Spleen (tissue), 11 donors: ENCODE measurements at regions not wholly inside any gene's neighbourhood (a gene's known extent, or its start where the extent isn't known, plus 50 kb on each side); places are given as distances from the start of the nearest gene placed in this dataset.

Source experiments
- DNase-seq: peaks from one replicate; pipeline ENCODE4 v3.0.0-alpha.2; 2020
- H3K27ac ChIP-seq, 8 donors: fragments of 200-600 bp; sonication (generic) in 7 of 8; 1 replicate in 4 of 8; 2 replicates in 4 of 8; pipeline versions ENCODE4 v1.5.0 to v1.8.0; 2016 to 2021; ENCODE audit warnings: inconsistent platforms in 4 of 8, mild to moderate bottlenecking in 4 of 8, moderate library complexity in 1 of 8
- H3K27me3 ChIP-seq, 7 donors: fragments of 200-600 bp; sonication (generic) in 6 of 7; replicated peaks in 1 of 7; 1 replicate in 4 of 7; 2 replicates in 3 of 7; pipeline versions ENCODE4 v1.5.0 to v1.8.0; 2016 to 2021; ENCODE audit warnings: inconsistent platforms in 3 of 7, mild to moderate bottlenecking in 1 of 7
- H3K36me3 ChIP-seq, 6 donors: fragments of 200-600 bp; sonication (generic) in 5 of 6; 1 replicate in 4 of 6; 2 replicates in 2 of 6; pipeline versions ENCODE4 v1.5.0 to v1.8.0; 2016 to 2021; ENCODE audit warnings: inconsistent platforms in 2 of 6
- H3K4me1 ChIP-seq, 6 donors: fragments of 200-600 bp; sonication (generic) in 5 of 6; 1 replicate in 3 of 6; 2 replicates in 3 of 6; pipeline versions ENCODE4 v1.5.0 to v1.8.0; 2016 to 2021; ENCODE audit warnings: inconsistent platforms in 3 of 6
- H3K4me3 ChIP-seq, 8 donors: fragments of 200-600 bp; sonication (generic) in 7 of 8; 1 replicate in 4 of 8; 2 replicates in 4 of 8; pipeline versions ENCODE4 v1.5.0 to v1.8.0; 2016 to 2021; ENCODE audit warnings: inconsistent platforms in 4 of 8, mild to moderate bottlenecking in 4 of 8, moderate library complexity in 2 of 8
- H3K9me3 ChIP-seq, 8 donors: fragments of 200-600 bp; sonication (generic) in 7 of 8; 1 replicate in 4 of 8; 2 replicates in 4 of 8; pipeline versions ENCODE4 v1.5.0 to v1.8.0; 2016 to 2021; ENCODE audit warnings: inconsistent platforms in 4 of 8
- POLR2A ChIP-seq, 3 donors: fragments of 450-650 bp; IDR thresholded peaks; one replicate each; pipeline ENCODE4 v1.5.1; 2017; ENCODE audit warnings: antibody characterized with exemption in 3 of 3, mild to moderate bottlenecking in 1 of 3
- POLR2AphosphoS5 ChIP-seq, 3 donors: sonication (generic); formaldehyde crosslinking; IDR thresholded peaks; one replicate each; pipeline ENCODE4 v1.5.1; 2017; ENCODE audit warnings: antibody characterized with exemption in 3 of 3
- WGBS, 5 donors: extraction: QIAGEN DNeasy Blood & Tissue Kit in 3 of 5; methylation state at CpG; one replicate each; pipeline versions ENCODE4 v1.1.5 to v1.1.7; 2013 to 2018; 5-methylcytosine and 5-hydroxymethylcytosine counted together
- intact Hi-C: fragments of 100-400 bp; cut with DNase I; formaldehyde crosslinking; loops from one replicate; pipeline ENCODE4 v1.15.0; 2023; ENCODE audit warnings: low total_unique reads
- TF ChIP-seq, protein P1 (sequence below), 11 experiments: fragments of 200-600 bp in 7 of 11; fragments of 450-650 bp in 4 of 11; sonication (generic) in 4 of 11; IDR thresholded peaks in 8 of 11; conservative IDR thresholded peaks in 3 of 11; 1 replicate in 7 of 11; 2 replicates in 4 of 11; pipeline versions ENCODE4 v1.4.0 to v1.8.0; 2016 to 2021; ENCODE audit warnings: antibody characterized with exemption in 11 of 11, inconsistent platforms in 4 of 11, mild to moderate bottlenecking in 1 of 11
- donor health status: healthy with polysubstance abuse.
- donor health status: DM: no; HTN: no; CAD: no; lungs with moderate emphysema.
- donor health status: DM: no; HTN: no; CAD: no.
- donor health status: Bipolar disorder and iron deficiency.
- donor health status: healthy.
- donor health status: DM: no; HTN: no; CAD: no.
- donor health status: DM: yes; HTN: yes; CAD: no.

DNA sequence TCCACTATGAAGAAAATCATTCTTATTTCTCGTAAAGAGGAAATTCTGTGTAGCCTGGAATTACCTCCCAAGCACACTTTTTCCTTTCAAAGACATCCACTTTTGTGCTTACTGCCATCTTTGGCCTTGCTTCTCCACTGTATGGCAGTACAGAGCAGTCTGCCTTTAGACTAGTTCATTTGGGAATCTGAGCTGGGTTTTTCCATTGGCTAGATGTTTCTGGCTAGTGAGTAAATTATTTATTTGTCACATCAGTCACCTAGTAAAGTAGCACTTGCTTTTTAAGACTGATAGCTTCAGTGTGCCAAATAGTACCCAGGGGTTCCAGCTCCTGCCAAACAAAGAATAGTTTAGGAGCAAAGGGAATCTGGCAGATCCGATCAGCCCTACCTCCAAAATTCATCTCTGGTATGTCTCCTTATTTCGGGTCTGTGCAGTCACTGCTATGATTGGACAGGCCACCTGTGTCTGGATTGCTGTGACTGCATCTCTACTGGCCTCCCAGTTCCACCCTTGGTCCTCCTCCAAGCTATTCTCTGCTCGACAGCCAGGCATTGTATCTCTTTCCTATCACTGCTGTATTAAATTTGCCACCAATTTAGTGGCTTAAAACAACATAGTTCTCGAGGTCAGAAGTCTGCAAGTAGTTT, 97.6 kb downstream of the NUDT12 start:
- 78 to 88% (median 85%) methylated on average over 5 of the region's 5 CpGs for WGBS, 5 donors
- no peak overlapping the region for H3K27ac ChIP-seq
- no peaks in the 10 kb centered on the region for H3K4me1 ChIP-seq
- intact Hi-C loops, result no loop called here
- H3K9me3 ChIP-seq, result no peaks in the 10 kb centered on the region
- H3K27me3 ChIP-seq, result no peaks in the 10 kb centered on the region
- H3K4me3 ChIP-seq, result no peak overlapping the region
- no peak for DNase-seq
- H3K36me3 ChIP-seq, result no peaks in the 10 kb centered on the region
- TF ChIP-seq, protein P1, sequence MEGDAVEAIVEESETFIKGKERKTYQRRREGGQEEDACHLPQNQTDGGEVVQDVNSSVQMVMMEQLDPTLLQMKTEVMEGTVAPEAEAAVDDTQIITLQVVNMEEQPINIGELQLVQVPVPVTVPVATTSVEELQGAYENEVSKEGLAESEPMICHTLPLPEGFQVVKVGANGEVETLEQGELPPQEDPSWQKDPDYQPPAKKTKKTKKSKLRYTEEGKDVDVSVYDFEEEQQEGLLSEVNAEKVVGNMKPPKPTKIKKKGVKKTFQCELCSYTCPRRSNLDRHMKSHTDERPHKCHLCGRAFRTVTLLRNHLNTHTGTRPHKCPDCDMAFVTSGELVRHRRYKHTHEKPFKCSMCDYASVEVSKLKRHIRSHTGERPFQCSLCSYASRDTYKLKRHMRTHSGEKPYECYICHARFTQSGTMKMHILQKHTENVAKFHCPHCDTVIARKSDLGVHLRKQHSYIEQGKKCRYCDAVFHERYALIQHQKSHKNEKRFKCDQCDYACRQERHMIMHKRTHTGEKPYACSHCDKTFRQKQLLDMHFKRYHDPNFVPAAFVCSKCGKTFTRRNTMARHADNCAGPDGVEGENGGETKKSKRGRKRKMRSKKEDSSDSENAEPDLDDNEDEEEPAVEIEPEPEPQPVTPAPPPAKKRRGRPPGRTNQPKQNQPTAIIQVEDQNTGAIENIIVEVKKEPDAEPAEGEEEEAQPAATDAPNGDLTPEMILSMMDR (IDR thresholded peaks at IDR 0.05 in 8 of 11, conservative IDR thresholded peaks at IDR 0.05 in 3 of 11), result no peak
- TF ChIP-seq POLR2A (IDR thresholded peaks at IDR 0.05) (no peak), POLR2AphosphoS5 (IDR thresholded peaks at IDR 0.05) (no peak)

DNA sequence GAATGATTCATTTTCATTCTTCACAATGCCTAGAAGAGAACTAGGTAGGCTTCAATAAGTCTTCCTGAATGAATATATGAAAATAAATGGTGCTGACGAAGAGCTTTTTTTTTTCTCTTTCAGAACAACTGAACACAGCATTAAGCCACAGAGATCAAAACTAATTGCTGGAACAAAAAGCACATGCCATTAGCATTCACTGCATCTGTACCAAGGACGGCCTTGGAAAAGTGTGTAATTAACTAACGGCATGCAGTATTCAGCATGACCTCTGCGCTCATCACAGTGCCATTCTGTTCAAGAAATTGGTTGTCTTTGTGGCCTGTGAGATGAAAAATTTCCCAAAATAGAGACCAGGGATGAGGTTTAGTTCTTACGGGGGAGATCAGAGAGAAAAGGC, 99.3 kb downstream of the NUDT12 start:
- no peaks in the 10 kb centered on the region for H3K9me3 ChIP-seq
- intact Hi-C loops, result no loop called here
- H3K4me1 ChIP-seq, result no peaks in the 10 kb centered on the region
- TF ChIP-seq POLR2AphosphoS5 (IDR thresholded peaks at IDR 0.05) (no peak), POLR2A (IDR thresholded peaks at IDR 0.05) (no peak)
- TF ChIP-seq, protein P1 (IDR thresholded peaks at IDR 0.05 in 8 of 11, conservative IDR thresholded peaks at IDR 0.05 in 3 of 11), result no peak
- WGBS, 5 donors, result 87 to 96% (median 92%) methylated on average over 5 of the region's 5 CpGs
- H3K27ac ChIP-seq, result no peak overlapping the region
- H3K4me3 ChIP-seq, result no peak overlapping the region
- H3K27me3 ChIP-seq, result no peaks in the 10 kb centered on the region
- H3K36me3 ChIP-seq, result no peaks in the 10 kb centered on the region
- no peak for DNase-seq

DNA sequence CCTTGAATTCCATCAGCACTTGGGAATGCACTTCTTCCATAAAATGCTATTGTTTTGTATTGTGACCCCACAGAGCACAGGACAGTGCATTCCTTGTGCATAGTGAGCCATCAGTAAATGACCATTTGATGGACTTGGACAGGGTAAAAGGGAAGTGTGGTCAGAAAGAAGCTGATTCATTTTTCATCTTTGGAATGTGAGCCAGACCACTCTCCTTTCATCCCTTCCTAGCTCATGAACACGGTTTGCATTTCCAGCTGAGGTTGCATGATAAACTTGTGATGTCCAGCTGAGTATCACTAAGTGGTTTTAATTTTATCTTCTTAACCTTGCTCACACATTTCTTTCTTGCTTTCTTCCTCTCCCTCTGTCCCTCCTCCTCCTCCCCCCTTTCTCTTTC, 101.3 kb downstream of the NUDT12 start:
- no peak for DNase-seq
- Histone ChIP-seq H3K9me3 (no peaks in the 10 kb centered on the region), H3K27me3 (no peaks in the 10 kb centered on the region), H3K4me3 (no peak overlapping the region), H3K27ac (peak overlapping the region in 1 of 8 donors; percentile 50), H3K36me3 (no peaks in the 10 kb centered on the region), H3K4me1 (no peaks in the 10 kb centered on the region)
- intact Hi-C loops, result no loop called here
- TF ChIP-seq POLR2AphosphoS5 (IDR thresholded peaks at IDR 0.05), result no peak
- 6 to 15% (median 8%) methylated on average over 1 of the region's 1 CpG for WGBS, 5 donors

DNA sequence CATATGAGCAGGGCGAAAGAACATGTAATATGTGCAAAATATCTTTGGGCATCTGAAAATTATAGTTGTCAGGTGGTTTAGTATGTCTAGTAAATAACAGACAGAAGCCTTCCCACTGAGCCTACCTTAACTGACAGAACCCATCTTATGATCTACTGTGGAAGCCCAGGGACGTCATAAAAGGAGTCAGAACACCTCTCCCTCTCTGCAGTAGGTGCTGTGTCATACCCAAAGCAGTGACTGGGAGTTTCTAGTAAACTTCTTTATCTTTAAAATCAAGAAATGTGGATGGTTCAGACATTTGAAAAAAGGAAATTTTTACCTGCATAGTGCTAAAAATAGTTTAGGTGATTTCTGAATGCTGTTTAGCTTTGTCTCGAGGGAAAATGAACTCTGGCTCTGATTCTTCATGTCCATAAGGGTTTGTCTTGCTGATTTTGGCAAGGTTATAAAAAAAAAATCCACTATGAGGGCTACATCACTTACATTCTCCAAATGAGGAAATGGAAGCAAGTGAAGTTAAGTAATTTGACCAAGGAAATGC, 104.0 kb downstream of the NUDT12 start:
- Histone ChIP-seq H3K4me3 (no peak overlapping the region), H3K27me3 (no peaks in the 10 kb centered on the region), H3K27ac (no peak overlapping the region), H3K36me3 (no peaks in the 10 kb centered on the region), H3K9me3 (no peaks in the 10 kb centered on the region), H3K4me1 (no peaks in the 10 kb centered on the region)
- intact Hi-C loops, result no loop called here
- no peak for DNase-seq
- 73 to 87% (median 75%) methylated on average over 3 of the region's 3 CpGs for WGBS, 5 donors
- no peak for TF ChIP-seq POLR2A (IDR thresholded peaks at IDR 0.05)
- TF ChIP-seq, protein P1 (IDR thresholded peaks at IDR 0.05 in 8 of 11, conservative IDR thresholded peaks at IDR 0.05 in 3 of 11), result no peak
- TF ChIP-seq POLR2AphosphoS5 (IDR thresholded peaks at IDR 0.05), result no peak
